ENCODE measurements at regions not wholly inside any gene's neighbourhood (a gene's known extent, or its start where the extent isn't known, plus 50 kb on each side); places are given as distances from the start of the nearest gene placed in this dataset.
"Not testable (repeated sequence)": the region's sequence is repeated elsewhere in the genome, so short reads cannot be mapped to it uniquely, and the experiment has no call there.

GRCh38 chr16:26982422-26982821 lies 84.3 kb upstream of the C16orf82 start:
- no peak for DNase-seq (ENCODE audit: low read depth)
- TF ChIP-seq CTCF (IDR thresholded peaks at IDR 0.05; ENCODE audit: control insufficient read depth, extremely low read depth, insufficient read depth) = no peak
- H3K4me3 ChIP-seq (ENCODE audit: low read depth, low read length) = no peak overlapping the region

- no peak for TF ChIP-seq CTCF (IDR thresholded peaks at IDR 0.05; ENCODE audit: control insufficient read depth, extremely low read depth, insufficient read depth)
- H3K4me3 ChIP-seq (ENCODE audit: low read depth, low read length) = no peak overlapping the region
- no peak for DNase-seq (ENCODE audit: low read depth)
Observed at GRCh38 chr16:26983426-26983825, 83.3 kb upstream of the C16orf82 start.

DNA sequence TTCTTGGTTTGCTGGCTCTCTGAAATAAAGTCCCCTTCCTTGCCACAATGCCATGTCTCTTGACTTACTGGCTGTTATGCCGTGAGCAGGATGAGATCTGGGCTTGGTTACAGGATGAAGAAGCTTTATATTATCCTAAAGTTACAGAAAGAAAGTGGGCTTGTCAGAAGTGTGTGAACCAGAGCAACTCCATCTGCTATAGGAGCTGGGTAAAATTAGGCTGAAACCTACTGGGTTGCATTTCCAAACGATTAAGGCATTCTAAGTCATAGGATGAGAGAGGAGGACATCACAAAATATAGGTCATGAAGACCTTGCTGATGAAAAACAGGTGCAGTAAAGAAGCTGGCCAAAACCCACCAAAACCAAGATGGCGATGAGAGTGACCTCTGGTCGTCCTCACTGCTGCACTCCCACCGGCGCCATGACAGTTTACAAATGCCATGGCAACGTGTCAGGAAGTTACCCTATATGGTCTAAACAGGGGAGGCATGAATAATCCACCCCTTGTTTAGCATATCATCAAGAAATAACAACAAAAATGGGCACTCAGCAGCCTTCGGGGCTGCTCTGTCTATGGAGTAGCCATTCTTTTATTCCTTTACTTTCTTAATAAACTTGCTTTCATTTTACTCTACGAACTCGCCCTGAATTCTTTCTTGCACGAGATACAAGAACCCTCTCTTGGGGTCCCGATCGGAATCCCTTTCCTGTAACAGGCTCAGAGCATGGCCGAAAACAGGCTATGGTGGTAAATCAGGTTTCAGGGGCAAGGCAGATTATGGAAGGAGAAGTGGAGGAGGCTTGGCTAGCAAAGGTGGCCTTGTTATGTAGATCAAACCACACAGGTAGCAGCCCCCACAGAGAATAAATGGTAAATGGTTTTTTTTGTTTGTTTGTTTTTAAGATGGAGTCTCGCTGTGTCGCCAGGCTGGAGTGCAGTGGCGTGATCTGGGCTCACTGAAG lies 81.3 kb upstream of the C16orf82 start:
- H3K4me3 ChIP-seq (ENCODE audit: low read depth, low read length) = no peak overlapping the region
- TF ChIP-seq CTCF (IDR thresholded peaks at IDR 0.05; ENCODE audit: control insufficient read depth, extremely low read depth, insufficient read depth) = no peak
- DNase-seq (ENCODE audit: low read depth) = no peak

- no peak for DNase-seq (ENCODE audit: low read depth)
- no peak overlapping the region for H3K4me3 ChIP-seq (ENCODE audit: low read depth, low read length)
- no peak for TF ChIP-seq CTCF (IDR thresholded peaks at IDR 0.05; ENCODE audit: control insufficient read depth, extremely low read depth, insufficient read depth)
Observed at GRCh38 chr16:26987597-26988010, 79.1 kb upstream of the C16orf82 start.

GRCh38 chr16:26988186-26988585 lies 78.5 kb upstream of the C16orf82 start:
- TF ChIP-seq CTCF (IDR thresholded peaks at IDR 0.05; ENCODE audit: control insufficient read depth, extremely low read depth, insufficient read depth) = no peak
- no peak for DNase-seq (ENCODE audit: low read depth)
- no peak overlapping the region for H3K4me3 ChIP-seq (ENCODE audit: low read depth, low read length)

GRCh38 chr16:26990384-26991120 lies 76.2 kb upstream of the C16orf82 start:
- not testable (repeated sequence) for H3K4me3 ChIP-seq (ENCODE audit: low read depth, low read length); DNase-seq (ENCODE audit: low read depth)

- H3K4me3 ChIP-seq (ENCODE audit: low read depth, low read length) = no peak overlapping the region
- TF ChIP-seq CTCF (IDR thresholded peaks at IDR 0.05; ENCODE audit: control insufficient read depth, extremely low read depth, insufficient read depth) = no peak
- no peak for DNase-seq (ENCODE audit: low read depth)
Observed at GRCh38 chr16:26992666-26993349, 73.9 kb upstream of the C16orf82 start.
